ENCODE measurements at regions not wholly inside any gene's neighbourhood (a gene's known extent, or its start where the extent isn't known, plus 50 kb on each side); places are given as distances from the start of the nearest gene placed in this dataset.

DNA sequence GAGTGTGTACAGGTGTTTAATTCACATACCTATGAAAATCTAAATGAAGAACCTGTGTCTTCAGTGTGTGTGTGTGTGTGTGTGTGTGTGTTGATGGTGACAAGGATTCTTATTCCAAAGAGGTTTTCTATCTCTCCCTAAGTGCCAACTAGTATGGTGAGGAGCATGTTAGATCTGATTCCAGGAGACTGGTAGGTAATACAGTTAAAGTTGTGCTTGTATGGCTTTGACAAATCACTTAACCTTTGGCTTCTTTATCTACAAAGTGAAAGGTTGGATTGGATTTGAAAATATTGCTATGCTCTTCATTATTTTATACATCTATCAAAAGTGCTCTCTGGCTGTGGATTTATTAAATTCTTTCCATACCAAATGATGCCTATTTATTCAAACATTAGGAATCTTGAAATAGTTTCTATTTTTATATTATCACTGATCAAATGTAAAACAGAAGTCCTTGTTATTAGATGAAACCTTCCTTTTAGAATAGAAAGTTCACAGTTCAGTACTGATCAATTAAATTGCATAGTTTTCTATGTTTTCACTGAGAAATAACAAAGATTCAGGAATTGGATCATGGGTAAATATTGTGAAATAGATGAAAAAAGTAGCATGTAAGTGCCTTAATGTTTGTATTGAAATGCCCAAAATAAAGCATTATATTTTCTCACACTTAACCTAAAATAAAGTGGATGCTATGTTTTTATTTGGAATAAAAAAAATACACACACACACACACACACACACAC lies 84.4 kb upstream of the MLIP start:
- DNase-seq, result no peak
- H3K9me2 ChIP-seq (replicated peaks; ENCODE audit: insufficient read depth, low read length), result no peaks in the 10 kb centered on the region
- no peak overlapping the region for H3K4me3 ChIP-seq (ENCODE audit: low read length)
- H3K27ac ChIP-seq (ENCODE audit: low read length), result no peak overlapping the region
- H3K4me2 ChIP-seq (ENCODE audit: low read depth, low read length), result no peak overlapping the region
- H3K4me1 ChIP-seq (ENCODE audit: low read length), result no peaks in the 10 kb centered on the region
- TF ChIP-seq EZH2 (optimal IDR thresholded peaks at IDR 0.05; ENCODE audit: low read depth, low read length) (no peak), EZH2phosphoT487 (IDR thresholded peaks at IDR 0.05; ENCODE audit: low read length) (no peak)
- TF ChIP-seq, protein P1, sequence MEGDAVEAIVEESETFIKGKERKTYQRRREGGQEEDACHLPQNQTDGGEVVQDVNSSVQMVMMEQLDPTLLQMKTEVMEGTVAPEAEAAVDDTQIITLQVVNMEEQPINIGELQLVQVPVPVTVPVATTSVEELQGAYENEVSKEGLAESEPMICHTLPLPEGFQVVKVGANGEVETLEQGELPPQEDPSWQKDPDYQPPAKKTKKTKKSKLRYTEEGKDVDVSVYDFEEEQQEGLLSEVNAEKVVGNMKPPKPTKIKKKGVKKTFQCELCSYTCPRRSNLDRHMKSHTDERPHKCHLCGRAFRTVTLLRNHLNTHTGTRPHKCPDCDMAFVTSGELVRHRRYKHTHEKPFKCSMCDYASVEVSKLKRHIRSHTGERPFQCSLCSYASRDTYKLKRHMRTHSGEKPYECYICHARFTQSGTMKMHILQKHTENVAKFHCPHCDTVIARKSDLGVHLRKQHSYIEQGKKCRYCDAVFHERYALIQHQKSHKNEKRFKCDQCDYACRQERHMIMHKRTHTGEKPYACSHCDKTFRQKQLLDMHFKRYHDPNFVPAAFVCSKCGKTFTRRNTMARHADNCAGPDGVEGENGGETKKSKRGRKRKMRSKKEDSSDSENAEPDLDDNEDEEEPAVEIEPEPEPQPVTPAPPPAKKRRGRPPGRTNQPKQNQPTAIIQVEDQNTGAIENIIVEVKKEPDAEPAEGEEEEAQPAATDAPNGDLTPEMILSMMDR (IDR thresholded peaks at IDR 0.05; ENCODE audit: low read length), result no peak
- H3F3A ChIP-seq (ENCODE audit: insufficient read depth, low read length), result no peaks in the 10 kb centered on the region
- H3K9ac ChIP-seq (ENCODE audit: low read length), result no peak overlapping the region
- H3K9me3 ChIP-seq (replicated peaks; ENCODE audit: insufficient read depth, low read length), result no peaks in the 10 kb centered on the region
- H3K27me3 ChIP-seq (replicated peaks; ENCODE audit: insufficient read depth, low read length), result no peaks in the 10 kb centered on the region
- no peaks in the 10 kb centered on the region for H4K20me1 ChIP-seq (ENCODE audit: insufficient read depth, low read length)
- no peak overlapping the region for H2AFZ ChIP-seq (ENCODE audit: low read length)
- no peaks in the 10 kb centered on the region for H3K79me2 ChIP-seq (ENCODE audit: low read length)
- H3K36me3 ChIP-seq (replicated peaks; ENCODE audit: insufficient read depth, low read length), result no peaks in the 10 kb centered on the region

DNA sequence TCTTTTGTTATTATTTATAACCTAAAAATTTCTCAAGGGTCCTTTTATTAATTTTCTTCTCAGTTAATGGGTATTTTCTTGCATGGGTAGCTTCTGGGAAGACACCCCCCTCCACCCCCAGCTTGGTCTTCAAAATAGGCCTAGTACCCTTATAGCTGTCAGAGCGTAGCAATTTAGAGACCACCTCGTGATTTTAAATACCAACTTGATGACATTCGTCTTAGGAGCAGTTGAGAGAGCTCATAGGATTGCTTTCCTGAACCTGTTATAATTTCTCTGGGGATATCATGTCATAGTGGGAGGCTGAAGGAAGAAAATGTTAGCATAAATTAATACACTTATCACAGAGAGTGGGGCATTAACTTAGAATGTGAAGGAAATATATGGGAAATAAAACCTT lies 83.1 kb upstream of the MLIP start:
- H3K36me3 ChIP-seq (replicated peaks; ENCODE audit: insufficient read depth, low read length), result no peaks in the 10 kb centered on the region
- H3F3A ChIP-seq (ENCODE audit: insufficient read depth, low read length), result no peaks in the 10 kb centered on the region
- no peak overlapping the region for H3K4me2 ChIP-seq (ENCODE audit: low read depth, low read length)
- no peaks in the 10 kb centered on the region for H3K9me3 ChIP-seq (replicated peaks; ENCODE audit: insufficient read depth, low read length)
- H2AFZ ChIP-seq (ENCODE audit: low read length), result no peak overlapping the region
- H3K4me3 ChIP-seq (ENCODE audit: low read length), result no peak overlapping the region
- H4K20me1 ChIP-seq (ENCODE audit: insufficient read depth, low read length), result no peaks in the 10 kb centered on the region
- no peak overlapping the region for H3K27ac ChIP-seq (ENCODE audit: low read length)
- H3K9ac ChIP-seq (ENCODE audit: low read length), result no peak overlapping the region
- H3K27me3 ChIP-seq (replicated peaks; ENCODE audit: insufficient read depth, low read length), result no peaks in the 10 kb centered on the region
- H3K4me1 ChIP-seq (ENCODE audit: low read length), result no peaks in the 10 kb centered on the region
- H3K9me2 ChIP-seq (replicated peaks; ENCODE audit: insufficient read depth, low read length), result no peaks in the 10 kb centered on the region
- no peak for DNase-seq
- no peaks in the 10 kb centered on the region for H3K79me2 ChIP-seq (ENCODE audit: low read length)
- TF ChIP-seq EZH2phosphoT487 (IDR thresholded peaks at IDR 0.05; ENCODE audit: low read length) (no peak), EZH2 (optimal IDR thresholded peaks at IDR 0.05; ENCODE audit: low read depth, low read length) (no peak)
- TF ChIP-seq, protein P1 (IDR thresholded peaks at IDR 0.05; ENCODE audit: low read length), result no peak

DNA sequence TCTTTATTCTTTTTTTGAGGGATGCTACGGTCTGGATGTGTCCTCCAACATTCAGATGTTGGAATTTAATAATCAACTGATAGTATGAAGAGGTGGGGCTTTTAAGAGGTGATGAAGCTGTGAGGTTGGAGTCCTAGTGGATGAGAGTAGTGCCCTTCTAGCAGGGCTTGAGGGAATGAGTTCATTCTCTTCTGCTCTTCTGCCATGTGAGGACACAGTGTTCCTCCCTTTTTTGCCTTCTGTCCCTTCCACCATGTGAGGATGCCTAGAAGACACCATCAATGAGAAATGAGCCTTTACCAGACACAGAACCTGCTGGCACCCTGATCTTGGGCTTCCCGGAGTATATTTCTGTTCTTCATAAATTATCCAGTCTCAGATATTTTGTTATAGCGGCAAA lies 82.1 kb upstream of the MLIP start:
- H3K27me3 ChIP-seq (replicated peaks; ENCODE audit: insufficient read depth, low read length), result no peaks in the 10 kb centered on the region
- no peak overlapping the region for H3K4me3 ChIP-seq (ENCODE audit: low read length)
- no peak overlapping the region for H3K9ac ChIP-seq (ENCODE audit: low read length)
- no peak overlapping the region for H3K4me2 ChIP-seq (ENCODE audit: low read depth, low read length)
- no peaks in the 10 kb centered on the region for H4K20me1 ChIP-seq (ENCODE audit: insufficient read depth, low read length)
- DNase-seq, result no peak
- H3K9me2 ChIP-seq (replicated peaks; ENCODE audit: insufficient read depth, low read length), result no peaks in the 10 kb centered on the region
- no peak overlapping the region for H3K27ac ChIP-seq (ENCODE audit: low read length)
- H3K4me1 ChIP-seq (ENCODE audit: low read length), result no peaks in the 10 kb centered on the region
- TF ChIP-seq, protein P1 (IDR thresholded peaks at IDR 0.05; ENCODE audit: low read length), result no peak
- TF ChIP-seq EZH2phosphoT487 (IDR thresholded peaks at IDR 0.05; ENCODE audit: low read length), result no peak
- TF ChIP-seq EZH2 (optimal IDR thresholded peaks at IDR 0.05; ENCODE audit: low read depth, low read length), result no peak
- no peaks in the 10 kb centered on the region for H3K9me3 ChIP-seq (replicated peaks; ENCODE audit: insufficient read depth, low read length)
- H2AFZ ChIP-seq (ENCODE audit: low read length), result no peak overlapping the region
- H3K79me2 ChIP-seq (ENCODE audit: low read length), result no peaks in the 10 kb centered on the region
- no peaks in the 10 kb centered on the region for H3K36me3 ChIP-seq (replicated peaks; ENCODE audit: insufficient read depth, low read length)
- no peaks in the 10 kb centered on the region for H3F3A ChIP-seq (ENCODE audit: insufficient read depth, low read length)
